Thyroid gland (tissue), 4 donors: ENCODE measurements at regions not wholly inside any gene's neighbourhood (a gene's known extent, or its start where the extent isn't known, plus 50 kb on each side); places are given as distances from the start of the nearest gene placed in this dataset.

Source experiments
- POLR2A ChIP-seq, 2 donors: fragments of 450-650 bp; IDR thresholded peaks; one replicate each; pipeline ENCODE4 v1.6.1; 2017; ENCODE audit warnings: antibody characterized with exemption in 2 of 2, mild to moderate bottlenecking in 2 of 2, moderate library complexity in 1 of 2
- TF ChIP-seq, protein P1 (sequence below), 6 experiments: fragments of 200-600 bp in 3 of 6; fragments of 450-650 bp in 3 of 6; sonication (generic) in 3 of 6; IDR thresholded peaks; one replicate each; pipeline ENCODE4 v1.5.1; 2016 to 2019; ENCODE audit warnings: antibody characterized with exemption in 6 of 6, mild to moderate bottlenecking in 2 of 6, inconsistent platforms in 1 of 6, moderate library complexity in 1 of 6

DNA sequence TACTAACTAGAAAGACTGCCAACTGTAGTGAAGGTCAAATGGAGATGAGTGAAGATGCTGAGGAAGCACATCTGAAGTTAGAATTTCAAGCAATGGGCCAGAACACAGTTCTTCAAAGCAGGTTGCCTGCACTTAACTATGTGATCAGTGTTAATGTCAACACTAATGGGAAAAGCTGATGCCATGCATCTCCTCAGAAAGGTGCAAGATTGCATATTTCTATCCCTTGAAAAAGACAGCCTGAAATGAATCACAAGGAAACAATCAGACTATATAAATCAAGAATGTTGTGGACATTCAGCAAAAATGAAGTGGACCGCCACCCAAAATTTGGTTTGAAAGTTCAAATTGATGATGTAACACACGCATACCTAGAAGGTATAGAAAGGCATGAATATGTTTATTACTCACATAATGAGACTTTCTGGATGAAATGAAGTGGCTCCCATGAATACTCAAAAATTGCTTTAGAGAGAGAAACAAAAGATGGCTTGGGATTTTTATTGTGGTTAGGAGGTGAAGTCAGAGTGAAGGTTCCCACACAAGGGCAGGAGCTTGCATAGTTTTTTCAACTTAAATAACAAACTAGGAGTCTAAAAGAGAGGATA lies 522.4 kb downstream of the KCTD12 start:
- TF ChIP-seq, protein P1, sequence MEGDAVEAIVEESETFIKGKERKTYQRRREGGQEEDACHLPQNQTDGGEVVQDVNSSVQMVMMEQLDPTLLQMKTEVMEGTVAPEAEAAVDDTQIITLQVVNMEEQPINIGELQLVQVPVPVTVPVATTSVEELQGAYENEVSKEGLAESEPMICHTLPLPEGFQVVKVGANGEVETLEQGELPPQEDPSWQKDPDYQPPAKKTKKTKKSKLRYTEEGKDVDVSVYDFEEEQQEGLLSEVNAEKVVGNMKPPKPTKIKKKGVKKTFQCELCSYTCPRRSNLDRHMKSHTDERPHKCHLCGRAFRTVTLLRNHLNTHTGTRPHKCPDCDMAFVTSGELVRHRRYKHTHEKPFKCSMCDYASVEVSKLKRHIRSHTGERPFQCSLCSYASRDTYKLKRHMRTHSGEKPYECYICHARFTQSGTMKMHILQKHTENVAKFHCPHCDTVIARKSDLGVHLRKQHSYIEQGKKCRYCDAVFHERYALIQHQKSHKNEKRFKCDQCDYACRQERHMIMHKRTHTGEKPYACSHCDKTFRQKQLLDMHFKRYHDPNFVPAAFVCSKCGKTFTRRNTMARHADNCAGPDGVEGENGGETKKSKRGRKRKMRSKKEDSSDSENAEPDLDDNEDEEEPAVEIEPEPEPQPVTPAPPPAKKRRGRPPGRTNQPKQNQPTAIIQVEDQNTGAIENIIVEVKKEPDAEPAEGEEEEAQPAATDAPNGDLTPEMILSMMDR (IDR thresholded peaks at IDR 0.05), result no peak
- TF ChIP-seq POLR2A (IDR thresholded peaks at IDR 0.05), result no peak
